NT2/D1 (cell line): ENCODE measurements at regions not wholly inside any gene's neighbourhood (a gene's known extent, or its start where the extent isn't known, plus 50 kb on each side); places are given as distances from the start of the nearest gene placed in this dataset.

Source experiments
- SUZ12 ChIP-seq: IDR thresholded peaks from 2 replicates; pipeline ENCODE4 v1.6.1; 2011; ENCODE audit not compliant: insufficient read length, insufficient read depth; ENCODE audit errors: extremely low read depth
- YY1 ChIP-seq: IDR thresholded peaks from 2 replicates; pipeline ENCODE4 v1.6.1; 2011; ENCODE audit not compliant: insufficient read length, insufficient read depth
- ZNF274 ChIP-seq: IDR thresholded peaks from 2 replicates; pipeline ENCODE4 v1.6.1; 2011; ENCODE audit warnings: mild to moderate bottlenecking, low read depth, low read length

DNA sequence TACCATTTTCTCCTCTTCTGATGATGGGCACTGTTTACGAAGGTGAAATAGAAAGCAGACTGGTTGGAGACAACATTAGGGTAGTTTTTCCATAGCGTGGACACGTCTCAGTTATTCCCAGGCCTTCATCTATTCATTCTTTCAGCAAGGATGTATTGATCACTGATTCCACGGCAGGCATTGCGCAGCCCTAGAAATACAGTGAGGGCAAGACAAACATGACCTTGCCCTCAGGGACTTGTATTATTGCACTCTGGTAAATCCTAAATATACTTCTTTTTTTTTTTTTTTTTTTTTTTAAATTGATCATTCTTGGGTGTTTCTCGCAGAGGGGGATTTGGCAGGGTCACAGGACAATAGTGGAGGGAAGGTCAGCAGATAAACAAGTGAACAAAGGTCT lies 167.3 kb upstream of the SPRED2 start:
- no peak for TF ChIP-seq YY1
- TF ChIP-seq SUZ12, result no peak
- no peak for TF ChIP-seq ZNF274
